Stimulated activated CD8-positive, alpha-beta memory T cell treated with anti-CD3 and anti-CD28 coated beads, Interleukin-2, amount 100 ng/mL, for 48 hours (primary cell): ENCODE measurements at regions not wholly inside any gene's neighbourhood (a gene's known extent, or its start where the extent isn't known, plus 50 kb on each side); places are given as distances from the start of the nearest gene placed in this dataset.
"Not testable (repeated sequence)": the region's sequence is repeated elsewhere in the genome, so short reads cannot be mapped to it uniquely, and the experiment has no call there.

Experiments
- DNase-seq, 2 donors: peaks; one replicate each; pipeline ENCODE4 v3.0.0-alpha.2; 2020; ENCODE audit warnings: low read depth in 2 of 2

GRCh38 chr6:26720663-26721218 is 61.2 kb upstream of the ZNF322 start:
- DNase-seq: not testable (repeated sequence)

GRCh38 chr6:26730019-26730766 is 70.6 kb upstream of the ZNF322 start:
- not testable (repeated sequence) for DNase-seq

- not testable (repeated sequence) for DNase-seq
Observed at GRCh38 chr6:26734776-26735472, 75.4 kb upstream of the ZNF322 start.

DNA sequence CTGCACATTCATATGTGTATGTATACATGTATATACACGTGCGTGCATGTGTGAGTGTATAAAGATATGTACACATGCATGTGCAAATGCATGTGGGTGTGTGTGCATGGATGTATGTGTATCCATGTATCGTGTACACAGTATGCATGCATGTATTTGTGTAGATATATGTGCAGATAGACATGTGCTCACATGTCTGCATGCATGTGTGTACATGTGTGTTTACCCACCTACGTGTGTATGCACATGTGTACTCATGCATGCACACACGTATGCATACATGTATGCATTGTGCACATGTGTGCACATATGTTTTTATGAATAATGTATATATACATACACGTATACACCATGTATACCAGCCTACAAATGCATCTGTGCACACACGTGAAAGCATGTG is 80.3 kb upstream of the ZNF322 start:
- DNase-seq: no peak

GRCh38 chr6:26743157-26743821 is 83.7 kb upstream of the ZNF322 start:
- no peak for DNase-seq

DNA sequence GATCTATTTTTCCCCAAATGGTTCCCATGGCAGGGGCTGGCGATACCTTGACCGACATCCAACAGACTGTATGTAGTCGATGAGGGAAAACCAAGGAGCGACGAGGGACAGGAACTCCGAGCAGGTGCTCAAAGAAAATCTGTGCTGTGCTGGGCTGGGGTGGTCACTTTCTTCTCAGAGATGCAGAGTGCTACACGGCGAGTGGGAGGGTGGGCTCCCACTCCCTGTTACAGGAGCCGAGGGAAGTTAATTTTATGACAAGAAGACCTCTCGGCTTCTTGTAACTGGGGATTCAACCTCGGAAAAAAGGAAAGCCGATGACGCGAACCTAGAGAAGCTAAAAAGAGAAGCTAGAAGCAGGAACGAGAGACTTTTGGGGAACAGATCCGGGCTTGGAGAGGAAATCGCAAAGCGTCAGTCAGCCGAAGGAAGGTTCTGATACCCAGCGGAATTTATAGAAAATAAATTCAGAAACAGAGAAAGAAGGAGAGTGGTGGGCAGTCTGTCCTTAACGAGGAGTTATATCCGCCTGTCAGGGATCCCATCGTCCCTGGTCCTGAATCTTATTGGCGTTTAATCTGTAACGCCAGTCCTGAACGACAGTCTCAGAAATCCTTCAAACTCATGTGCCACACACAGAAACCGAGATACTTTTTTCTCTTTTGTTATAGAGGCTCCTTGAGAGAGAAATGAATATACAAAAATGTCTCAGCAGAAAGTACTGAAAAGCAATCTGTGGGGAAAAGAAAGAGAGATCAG is 84.6 kb upstream of the ZNF322 start:
- no peak for DNase-seq

- DNase-seq: not testable (repeated sequence)
Observed at GRCh38 chr6:26744837-26745282, 85.3 kb upstream of the ZNF322 start.

DNA sequence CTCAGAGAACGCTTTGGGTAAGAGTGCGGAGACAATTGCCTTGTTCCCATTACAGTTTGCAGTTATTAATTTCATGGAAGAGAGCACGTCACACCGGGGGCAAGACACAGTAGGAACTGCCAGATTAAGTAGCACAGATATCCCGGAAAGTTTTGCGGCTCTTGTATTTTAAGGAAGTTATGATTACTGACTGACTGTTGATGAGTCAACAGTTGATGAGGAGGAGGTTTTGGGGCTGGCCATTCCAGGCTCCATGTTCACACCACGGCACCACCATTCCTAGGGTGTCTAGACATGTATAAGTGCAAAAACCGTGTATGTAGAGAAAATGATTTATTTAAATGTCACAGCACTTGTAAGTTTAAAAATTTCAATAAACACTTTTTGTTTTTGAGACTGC is 86.4 kb upstream of the ZNF322 start:
- DNase-seq: not testable (repeated sequence)

GRCh38 chr6:26749126-26749758 is 89.7 kb upstream of the ZNF322 start:
- not testable (repeated sequence) for DNase-seq

DNA sequence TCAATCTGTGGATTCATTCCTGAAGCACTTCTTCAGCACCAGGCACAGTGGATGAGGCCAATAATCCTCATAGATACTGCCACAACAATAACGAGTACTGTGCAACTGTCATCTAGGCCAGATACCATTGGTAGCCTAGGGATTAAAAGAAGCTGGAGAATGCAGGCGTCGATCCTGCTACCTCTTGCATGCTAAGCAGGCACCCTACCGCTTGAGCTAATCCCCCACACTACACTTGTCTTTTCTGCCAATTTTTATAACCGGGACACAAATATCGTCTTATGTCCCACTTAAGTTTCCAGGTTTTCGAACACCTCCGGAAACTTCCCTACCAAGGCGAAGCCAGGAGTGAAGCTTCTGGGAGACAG is 90.2 kb upstream of the ZNF322 start:
- not testable (repeated sequence) for DNase-seq

DNA sequence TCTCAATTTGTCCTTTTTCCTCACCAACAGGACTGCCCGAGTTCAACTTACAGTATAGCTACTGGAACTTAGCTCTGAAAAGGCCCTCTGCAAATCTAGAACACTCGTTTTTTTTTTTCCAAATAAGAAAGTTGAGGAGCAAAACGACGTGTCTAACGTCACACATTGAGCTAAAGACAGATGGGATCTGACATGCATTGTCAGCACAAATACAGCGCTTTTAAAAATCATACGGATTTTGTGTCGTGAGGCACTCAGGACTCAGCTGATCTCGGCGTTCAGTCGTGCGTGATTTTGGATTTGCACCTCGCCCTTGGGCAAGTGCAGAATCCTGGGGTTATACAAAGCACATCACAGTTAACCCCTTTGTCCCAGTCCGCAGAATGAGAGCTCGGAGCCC is 94.7 kb upstream of the ZNF322 start:
- DNase-seq: no peak

- not testable (repeated sequence) for DNase-seq
Observed at GRCh38 chr6:26754801-26755200, 95.3 kb upstream of the ZNF322 start.

- DNase-seq: peak in 1 of 2 donors; percentile 14
Observed at GRCh38 chr6:26756067-26756805, 96.7 kb upstream of the ZNF322 start.

DNA sequence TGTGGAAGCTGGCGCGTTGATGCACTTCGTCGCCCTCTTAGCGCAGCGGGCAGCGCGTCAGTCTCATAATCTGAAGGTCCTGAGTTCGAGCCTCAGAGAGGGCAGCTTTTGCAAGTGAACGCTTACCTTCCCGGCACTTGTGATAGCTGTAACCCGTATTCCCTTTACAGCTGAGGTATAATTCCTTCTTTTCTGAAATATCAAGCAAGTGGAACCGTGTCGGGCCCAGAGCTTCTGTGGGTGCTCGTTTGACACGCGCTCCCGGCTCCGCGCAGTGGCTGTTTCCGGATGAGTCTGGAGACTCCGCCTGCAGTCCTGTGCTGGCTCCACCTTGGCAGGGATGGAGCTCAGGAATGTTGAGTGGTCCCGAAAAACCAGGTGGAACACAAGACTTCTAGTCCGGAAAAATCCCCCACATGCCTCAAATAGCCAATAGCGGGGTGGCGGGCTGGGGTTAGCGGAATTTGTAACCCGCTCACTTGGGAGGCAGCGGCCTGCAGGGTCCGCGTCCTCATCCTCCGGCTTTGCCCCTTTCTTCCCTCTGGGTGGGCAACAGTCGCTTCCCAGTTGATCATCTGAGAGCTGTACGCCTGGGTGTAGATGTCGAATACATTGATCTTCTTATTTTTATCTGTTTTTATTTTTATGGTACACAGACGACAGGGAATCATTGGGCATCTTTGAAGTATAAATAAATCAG is 106.8 kb upstream of the ZNF322 start:
- not testable (repeated sequence) for DNase-seq

- DNase-seq: not testable (repeated sequence)
Observed at GRCh38 chr6:26770941-26771666, 111.6 kb upstream of the ZNF322 start.

- not testable (repeated sequence) for DNase-seq
Observed at GRCh38 chr6:26773414-26773813, 113.9 kb upstream of the ZNF322 start.

- not testable (repeated sequence) for DNase-seq
Observed at GRCh38 chr6:26780563-26780962, 121.0 kb upstream of the ZNF322 start.

DNA sequence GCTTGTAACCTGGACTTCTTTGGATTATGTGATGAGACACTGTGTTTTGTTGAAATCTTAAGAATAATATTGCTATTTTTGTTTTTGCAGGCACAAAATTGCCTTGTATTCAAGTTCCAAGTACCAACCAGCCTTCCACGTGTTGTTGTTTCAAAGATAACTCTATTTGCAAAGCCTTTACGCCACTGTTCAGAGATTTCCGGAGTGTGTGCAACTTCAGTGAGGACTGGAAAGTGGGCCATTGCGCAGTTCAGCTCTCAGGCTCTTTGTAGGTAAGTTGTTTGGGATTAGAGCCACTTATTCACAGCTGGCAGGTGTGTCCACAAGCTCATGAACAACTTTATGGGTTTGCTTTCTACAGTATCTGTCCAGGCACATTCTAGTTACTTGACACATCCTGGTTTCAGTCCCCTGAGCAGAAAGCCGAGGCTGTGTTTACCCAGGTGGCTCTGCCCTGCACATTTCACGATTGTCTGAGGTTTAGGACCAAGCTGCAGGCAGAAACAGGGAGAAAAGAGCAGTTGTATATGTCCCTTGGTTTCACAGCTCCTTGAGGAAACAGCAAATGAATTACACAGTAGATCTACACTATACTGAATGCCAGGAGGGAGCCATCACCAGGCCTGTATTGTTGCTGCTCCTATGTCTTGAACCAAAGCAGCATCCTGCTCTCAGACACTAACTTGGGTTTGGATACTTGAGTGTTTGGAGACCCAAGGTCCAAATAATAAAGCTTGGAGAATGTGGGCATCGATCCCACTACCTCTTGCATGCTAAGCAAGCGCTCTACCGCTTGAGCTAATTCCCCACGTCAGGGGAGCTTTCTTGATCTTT is 136.1 kb upstream of the ZNF322 start:
- not testable (repeated sequence) for DNase-seq
